ENCODE measurements at regions not wholly inside any gene's neighbourhood (a gene's known extent, or its start where the extent isn't known, plus 50 kb on each side); places are given as distances from the start of the nearest gene placed in this dataset.

DNA sequence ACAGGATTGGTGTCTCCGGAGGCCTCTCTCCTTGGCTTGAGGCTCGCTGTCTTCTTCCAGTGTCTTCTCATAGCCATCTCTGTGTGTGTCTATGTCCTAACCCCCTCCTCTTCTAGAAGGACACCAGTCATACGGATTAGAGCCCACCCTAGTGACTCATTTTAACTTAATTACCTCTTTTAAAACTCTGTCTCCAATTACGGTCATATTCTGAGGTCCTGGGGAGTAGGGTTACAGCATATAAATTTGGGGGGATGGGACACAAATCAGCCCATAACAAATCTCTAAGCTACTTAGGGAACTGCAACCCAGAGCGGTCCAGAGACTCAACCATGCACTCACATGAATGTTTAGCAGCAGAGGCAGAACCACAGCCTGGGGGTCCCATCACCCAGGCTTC lies 56.1 kb upstream of the SASH1 start:
- Histone ChIP-seq H3K4me1 (peaks cover 0 to 6% (median 0%) of the 10 kb centered on the region in 3 donors), H3K4me3 (no peak overlapping the region), H3K27me3 (no peaks in the 10 kb centered on the region), H3K27ac (no peak overlapping the region), H3K36me3 (no peaks in the 10 kb centered on the region), H3K9me3 (no peaks in the 10 kb centered on the region)
- TF ChIP-seq POLR2A (IDR thresholded peaks at IDR 0.05): no peak
- no peak for TF ChIP-seq CTCF (IDR thresholded peaks at IDR 0.05)
- intact Hi-C loops (cut with DNase I): loop anchor here (10.0 kb wide), 1 partner anchor 178 kb away; no protein-coding TSS in a partner anchor
- no peak for DNase-seq
- 73 to 88% methylated on average over 4 to 5 of the region's 5 CpGs for WGBS, 2 donors

DNA sequence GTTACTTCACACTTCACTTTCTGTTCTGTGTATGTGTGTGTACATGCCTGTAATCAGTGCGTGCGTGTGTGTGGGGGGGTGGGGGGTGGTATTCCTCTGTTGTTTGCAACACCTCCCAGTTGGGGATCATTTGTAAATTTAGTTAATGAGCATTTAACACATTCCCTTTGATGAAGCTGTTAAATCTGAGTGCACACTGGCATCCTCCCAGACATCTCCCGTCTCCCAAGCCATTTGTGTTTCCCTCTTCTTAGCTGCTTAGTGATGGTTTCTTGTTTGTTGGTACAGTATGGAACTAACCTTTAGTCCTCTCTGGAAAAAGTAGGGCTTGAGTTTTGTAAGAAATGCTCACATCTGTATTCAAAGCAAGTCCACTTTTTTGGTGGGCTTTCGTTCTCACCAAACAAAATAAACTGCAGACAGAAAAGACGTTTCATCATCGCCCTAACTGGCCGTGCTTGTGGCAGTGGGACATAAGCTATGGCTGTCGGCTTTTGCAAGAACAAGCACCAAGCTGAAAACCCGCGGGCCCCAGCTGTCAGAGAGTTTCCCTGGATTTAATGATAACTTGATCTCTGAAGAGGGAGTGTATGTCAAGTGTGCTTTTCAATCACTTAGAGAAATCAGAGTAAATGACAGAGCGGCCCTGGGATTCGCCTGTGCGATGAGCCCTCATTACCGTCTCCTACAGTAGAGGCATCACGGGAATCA lies 54.9 kb upstream of the SASH1 start:
- no peak for TF ChIP-seq POLR2A (IDR thresholded peaks at IDR 0.05)
- TF ChIP-seq CTCF (IDR thresholded peaks at IDR 0.05): no peak
- no peak overlapping the region for H3K4me3 ChIP-seq
- intact Hi-C loops (cut with DNase I): loop anchor here (10.0 kb wide), 1 partner anchor 177 kb away; no protein-coding TSS in a partner anchor
- H3K9me3 ChIP-seq: no peaks in the 10 kb centered on the region
- no peak overlapping the region for H3K27ac ChIP-seq
- no peaks in the 10 kb centered on the region for H3K27me3 ChIP-seq
- WGBS, 2 donors: 83 to 86% methylated on average over 12 to 15 of the region's 15 CpGs
- H3K36me3 ChIP-seq: no peaks in the 10 kb centered on the region
- no peak for DNase-seq
- H3K4me1 ChIP-seq: peaks cover 0 to 6% (median 0%) of the 10 kb centered on the region in 3 donors

- no peaks in the 10 kb centered on the region for H3K9me3 ChIP-seq
- H3K27me3 ChIP-seq: no peaks in the 10 kb centered on the region
- WGBS, 2 donors: 75 to 93% methylated on average over 4 of the region's 4 CpGs
- TF ChIP-seq CTCF (IDR thresholded peaks at IDR 0.05) (no peak), POLR2A (IDR thresholded peaks at IDR 0.05) (no peak)
- no peak overlapping the region for H3K4me3 ChIP-seq
- DNase-seq: no peak
- intact Hi-C loops (cut with DNase I): loop anchor here (10.0 kb wide), 1 partner anchor 176 kb away; no protein-coding TSS in a partner anchor
- H3K27ac ChIP-seq: no peak overlapping the region
- H3K36me3 ChIP-seq: no peaks in the 10 kb centered on the region
- H3K4me1 ChIP-seq: peaks cover 0 to 14% (median 0%) of the 10 kb centered on the region in 3 donors
Observed at GRCh38 chr6:148288541-148288940, 54.1 kb upstream of the SASH1 start.

GRCh38 chr6:148289153-148289552 lies 53.5 kb upstream of the SASH1 start:
- no peaks in the 10 kb centered on the region for H3K9me3 ChIP-seq
- no peak for DNase-seq
- H3K36me3 ChIP-seq: no peaks in the 10 kb centered on the region
- H3K27me3 ChIP-seq: no peaks in the 10 kb centered on the region
- TF ChIP-seq CTCF (IDR thresholded peaks at IDR 0.05) (no peak), POLR2A (IDR thresholded peaks at IDR 0.05) (no peak)
- intact Hi-C loops (cut with DNase I): loop anchor here (10.0 kb wide), 1 partner anchor 176 kb away; no protein-coding TSS in a partner anchor
- H3K4me1 ChIP-seq: peaks cover 0 to 17% (median 0%) of the 10 kb centered on the region in 3 donors
- no peak overlapping the region for H3K27ac ChIP-seq
- H3K4me3 ChIP-seq: no peak overlapping the region
- WGBS, 2 donors: 82 to 87% methylated on average over 3 to 6 of the region's 6 CpGs

GRCh38 chr6:148291876-148292275 lies 50.8 kb upstream of the SASH1 start:
- Histone ChIP-seq H3K9me3 (no peaks in the 10 kb centered on the region), H3K27ac (no peak overlapping the region), H3K36me3 (no peaks in the 10 kb centered on the region), H3K27me3 (no peaks in the 10 kb centered on the region), H3K4me1 (peaks cover 0 to 26% (median 0%) of the 10 kb centered on the region in 3 donors), H3K4me3 (no peak overlapping the region)
- WGBS, 2 donors: 48 to 50% methylated on average over 1 of the region's 1 CpG
- intact Hi-C loops (cut with DNase I): no loop called here
- no peak for DNase-seq
- no peak for TF ChIP-seq CTCF (IDR thresholded peaks at IDR 0.05)
- TF ChIP-seq POLR2A (IDR thresholded peaks at IDR 0.05): no peak

Small RNA genes lying in the stretch of these regions (small RNA-seq; reads per million reads assigned to genes)
- gene RNU6-1222P: 0 reads per million in 4 donors

Measured in esophagus squamous epithelium (tissue), 5 donors.